ENCODE measurements at regions not wholly inside any gene's neighbourhood (a gene's known extent, or its start where the extent isn't known, plus 50 kb on each side); places are given as distances from the start of the nearest gene placed in this dataset.

GRCh38 chr5:60195083-60195482 is 301.6 kb upstream of the PDE4D start:
- TF ChIP-seq CTCF (IDR thresholded peaks at IDR 0.05) (no peak), POLR2A (IDR thresholded peaks at IDR 0.05) (no peak)
